HG03432 (cell line): ENCODE measurements at regions not wholly inside any gene's neighbourhood (a gene's known extent, or its start where the extent isn't known, plus 50 kb on each side); places are given as distances from the start of the nearest gene placed in this dataset.
"Not testable (repeated sequence)": the region's sequence is repeated elsewhere in the genome, so short reads cannot be mapped to it uniquely, and the experiment has no call there.

Source experiments
- ATAC-seq: cut with Tn5 transposase; IDR thresholded peaks from one replicate; pipeline ENCODE4 v1.9.1; 2021; ENCODE audit warnings: mild to moderate bottlenecking, moderate library complexity; ENCODE audit not compliant: unreplicated experiment

DNA sequence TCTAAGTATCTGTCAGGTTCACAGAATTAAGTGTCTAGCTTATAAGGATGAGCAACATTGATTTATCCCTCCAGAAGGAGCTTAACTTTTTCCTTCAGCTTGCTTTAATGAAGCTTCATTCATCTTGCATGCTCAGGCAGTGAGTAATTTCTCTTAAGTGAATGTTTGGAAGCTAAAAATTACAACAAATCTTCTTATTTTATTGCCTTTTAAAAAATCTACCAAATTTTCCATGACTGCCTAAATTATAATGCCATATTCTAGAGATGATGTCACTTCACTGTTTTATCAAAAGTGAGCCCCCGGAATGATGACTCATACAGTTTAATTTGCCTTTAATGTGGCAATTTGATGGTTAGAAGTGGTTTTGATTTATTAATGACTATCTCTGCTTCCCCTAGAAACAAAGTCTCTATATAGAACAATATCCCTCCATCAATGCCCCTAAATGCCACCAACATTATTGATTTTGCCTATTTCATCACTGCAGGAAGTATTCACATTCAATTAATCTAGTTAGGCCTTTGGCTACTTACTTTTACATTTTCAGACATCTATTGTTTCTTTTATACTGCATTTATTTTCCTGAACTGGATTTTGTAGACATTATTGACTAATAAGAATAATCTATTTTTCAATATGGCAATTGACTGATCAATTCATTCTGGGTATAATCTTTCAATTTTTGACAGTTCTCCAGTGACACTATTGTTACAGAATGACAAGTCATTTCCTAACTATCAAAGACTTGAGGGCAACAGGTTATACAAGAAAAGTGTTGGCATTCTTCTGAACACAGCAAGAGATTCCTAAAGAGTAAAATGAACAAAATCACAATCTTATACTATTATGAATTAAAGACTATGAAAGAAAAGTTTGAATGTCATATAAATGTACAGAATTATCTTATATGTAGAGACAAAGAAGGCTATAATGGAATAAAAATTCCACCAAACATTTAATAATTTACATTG lies 139.3 kb upstream of the ODAD2 start:
- ATAC-seq = no peak

DNA sequence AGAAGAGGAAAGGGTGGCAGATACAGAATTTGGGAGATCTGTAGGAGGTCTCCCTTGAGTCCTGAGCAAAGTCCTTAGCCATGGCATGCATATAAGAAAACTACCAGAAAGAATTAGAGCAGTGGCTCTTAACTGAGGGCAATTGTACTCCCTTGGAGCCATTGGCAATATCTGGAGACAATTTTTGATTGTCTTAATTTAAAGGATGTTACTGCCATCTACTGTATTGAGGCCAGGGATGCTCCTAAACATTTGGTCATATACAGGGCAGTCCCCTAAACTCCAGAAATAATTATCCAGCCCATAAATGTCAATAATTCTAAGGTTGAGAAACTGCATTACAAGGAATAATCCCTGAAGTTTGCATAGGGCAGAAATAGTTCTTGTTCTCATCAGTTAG lies 136.4 kb upstream of the ODAD2 start:
- no peak for ATAC-seq

DNA sequence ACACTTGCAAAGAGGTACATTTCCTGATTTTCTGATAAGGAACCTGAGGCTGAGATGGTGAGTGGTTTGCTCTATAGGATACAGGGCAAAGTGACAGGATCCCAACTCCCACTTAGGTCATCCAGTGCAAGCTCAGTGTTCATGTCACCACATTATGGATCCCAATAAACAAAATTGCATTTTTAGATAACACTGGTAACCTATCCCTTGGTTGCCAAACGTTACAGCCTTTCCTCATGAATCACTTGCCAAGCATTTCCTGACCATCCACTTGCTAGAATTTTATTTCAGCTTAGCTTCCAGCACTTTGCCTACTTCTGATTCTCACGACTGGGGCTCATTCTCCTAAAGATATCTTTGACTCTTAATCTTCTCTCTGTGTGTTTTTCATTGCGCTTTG lies 131.4 kb upstream of the ODAD2 start:
- no peak for ATAC-seq

DNA sequence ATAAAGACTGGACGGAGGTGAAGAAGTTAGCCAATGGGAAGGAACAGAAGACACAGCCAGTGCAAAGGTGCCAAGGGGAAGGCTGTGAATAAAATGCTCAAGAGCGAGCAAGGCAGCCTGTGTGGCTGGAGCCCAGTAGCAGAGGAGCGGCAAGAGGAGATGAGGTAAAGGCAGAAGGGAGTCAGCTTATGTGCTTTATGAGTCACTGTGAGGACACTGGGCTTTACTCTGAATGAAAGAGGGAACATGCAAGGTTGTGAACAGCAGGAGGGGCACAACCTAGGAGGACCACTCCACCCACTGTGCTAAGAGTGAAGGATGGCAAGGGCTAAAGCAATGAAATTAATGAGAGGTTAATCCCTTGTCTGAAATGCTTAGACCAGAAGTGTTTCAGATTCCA lies 129.0 kb upstream of the ODAD2 start:
- no peak for ATAC-seq

DNA sequence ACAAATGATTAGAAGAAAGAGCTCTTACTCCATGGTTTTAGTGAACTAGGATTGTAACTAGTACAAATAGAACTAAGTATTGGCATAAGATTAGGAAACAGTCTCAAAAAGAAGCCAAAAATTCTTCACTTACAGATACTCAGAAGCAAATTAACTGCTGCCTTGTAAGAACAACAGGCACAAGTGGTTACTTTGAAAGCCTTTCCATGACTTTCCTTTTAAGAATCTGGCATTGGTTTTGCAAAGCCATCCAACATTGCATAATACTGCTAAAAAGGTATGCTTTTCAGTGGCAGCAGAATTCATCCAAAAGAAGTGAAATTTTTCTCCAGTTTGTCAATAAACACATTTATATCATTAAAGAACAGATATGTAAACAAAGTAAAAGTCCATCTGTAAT lies 126.8 kb upstream of the ODAD2 start:
- no peak for ATAC-seq

DNA sequence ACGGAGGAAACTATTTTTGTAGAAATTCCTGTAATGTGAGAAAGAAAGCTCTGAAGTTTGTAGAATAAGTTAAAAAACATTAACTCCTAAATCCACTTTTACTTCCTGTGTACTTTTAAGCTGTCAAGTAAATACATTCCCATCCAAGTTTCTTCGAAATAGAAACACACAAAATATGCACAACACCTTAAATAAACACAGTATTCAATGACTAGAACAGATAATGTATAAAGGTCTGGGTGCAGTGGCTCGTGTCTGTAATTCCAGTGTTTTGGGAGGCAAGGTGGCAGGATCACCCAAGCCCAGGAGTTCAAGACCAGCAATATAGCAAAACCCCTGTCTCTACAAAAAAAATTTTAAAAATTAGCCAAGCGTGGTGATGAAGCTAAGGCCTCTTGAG lies 121.9 kb upstream of the ODAD2 start:
- ATAC-seq = no peak

DNA sequence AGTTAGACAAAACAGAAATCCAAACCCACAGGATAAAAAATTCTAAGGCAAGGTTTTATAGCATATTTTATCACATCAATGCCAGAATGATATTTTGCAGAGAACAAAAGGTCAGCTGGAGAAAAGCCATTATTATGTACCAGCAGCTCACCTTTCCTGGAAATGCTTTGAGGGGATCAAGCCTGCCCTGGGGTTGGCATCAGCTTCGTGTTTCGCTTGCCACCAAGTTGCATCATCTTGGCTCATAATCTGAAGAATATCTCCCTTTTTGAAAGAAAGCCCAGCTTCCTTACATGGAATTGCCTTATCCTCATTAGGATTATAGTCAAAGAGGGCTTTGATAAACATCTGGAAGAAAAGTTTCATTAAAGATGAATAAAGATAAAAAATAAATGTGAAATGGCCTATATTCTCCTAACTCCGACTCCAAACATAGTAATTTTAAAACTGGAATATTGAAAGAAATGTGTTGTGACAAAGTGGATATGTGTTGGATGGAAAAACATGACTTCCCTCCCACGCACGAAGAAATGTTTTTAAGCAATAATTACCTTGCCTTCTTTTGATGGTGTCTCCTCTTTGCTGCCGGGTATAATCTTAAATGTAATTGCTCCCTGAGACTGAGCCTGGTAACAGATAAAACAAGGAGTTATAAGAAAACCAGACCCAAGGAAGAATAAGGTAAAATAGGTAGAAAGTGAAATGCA lies 121.3 kb upstream of the ODAD2 start:
- ATAC-seq = no peak

DNA sequence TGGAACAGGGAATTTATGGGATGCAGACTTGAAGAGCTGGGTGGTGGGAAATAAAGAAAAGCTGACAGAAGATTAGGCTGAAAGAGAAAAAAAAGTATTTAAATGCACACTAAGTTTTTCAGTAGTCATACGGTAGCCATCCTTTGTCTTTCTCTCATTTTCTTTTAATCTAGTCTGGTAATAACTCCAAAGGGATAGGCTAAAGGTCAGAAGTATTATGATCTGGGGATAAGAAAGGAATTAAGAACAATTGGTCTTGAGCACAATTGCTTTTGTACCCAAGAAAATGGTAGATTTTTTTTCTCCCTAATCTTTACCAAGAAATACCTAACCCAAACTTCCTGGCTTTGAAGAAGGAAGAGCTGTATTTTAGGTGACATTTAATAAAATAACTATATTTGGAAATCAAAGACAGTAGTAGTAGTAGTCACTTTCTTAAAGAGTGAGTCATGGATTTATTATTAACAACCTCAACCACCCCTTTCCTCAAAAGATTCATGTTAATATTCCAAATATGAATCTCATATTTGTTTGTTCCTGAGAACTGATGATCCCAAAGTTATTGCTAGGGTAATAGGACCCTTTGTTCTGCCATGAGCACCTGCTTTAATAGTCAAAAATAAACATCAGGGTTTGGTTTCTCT lies 120.2 kb upstream of the ODAD2 start:
- ATAC-seq = no peak

DNA sequence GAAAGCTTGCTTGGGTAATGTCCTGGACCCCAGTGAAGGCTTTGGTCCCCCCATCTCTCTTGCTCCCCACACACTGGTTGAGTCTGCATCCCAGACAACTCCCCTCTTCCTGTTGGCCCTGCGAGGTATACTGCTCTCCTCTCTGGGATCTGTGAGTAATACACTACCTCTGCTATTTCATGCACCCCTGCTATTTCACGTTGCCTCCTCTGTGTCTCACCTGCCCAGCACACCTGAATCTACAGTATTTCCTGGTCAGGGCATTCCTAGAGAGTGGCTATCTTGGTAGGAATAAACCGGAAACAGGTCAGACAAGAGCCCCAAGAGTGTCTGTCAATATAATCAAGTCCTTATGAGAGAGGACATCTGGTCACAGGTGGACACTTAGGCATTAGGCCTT lies 114.3 kb upstream of the ODAD2 start:
- no peak for ATAC-seq

DNA sequence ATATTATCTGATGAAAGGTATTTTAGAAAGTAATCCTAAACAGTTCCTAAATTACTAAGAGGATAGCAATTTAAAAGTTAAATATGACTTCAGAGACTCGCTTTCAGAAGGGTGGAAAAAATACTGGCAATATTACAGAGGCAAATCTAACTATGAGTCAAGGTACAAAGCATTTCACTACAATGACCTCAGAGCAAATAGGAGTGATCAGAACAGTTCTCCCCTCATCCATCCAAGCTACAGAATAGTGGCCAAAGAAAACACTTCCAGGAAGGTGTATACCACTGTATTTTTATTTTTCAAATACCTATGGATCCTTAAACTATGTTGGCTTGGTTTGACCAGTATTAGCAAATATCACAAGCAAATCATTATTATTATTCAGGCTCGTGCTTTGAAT lies 112.8 kb upstream of the ODAD2 start:
- no peak for ATAC-seq

DNA sequence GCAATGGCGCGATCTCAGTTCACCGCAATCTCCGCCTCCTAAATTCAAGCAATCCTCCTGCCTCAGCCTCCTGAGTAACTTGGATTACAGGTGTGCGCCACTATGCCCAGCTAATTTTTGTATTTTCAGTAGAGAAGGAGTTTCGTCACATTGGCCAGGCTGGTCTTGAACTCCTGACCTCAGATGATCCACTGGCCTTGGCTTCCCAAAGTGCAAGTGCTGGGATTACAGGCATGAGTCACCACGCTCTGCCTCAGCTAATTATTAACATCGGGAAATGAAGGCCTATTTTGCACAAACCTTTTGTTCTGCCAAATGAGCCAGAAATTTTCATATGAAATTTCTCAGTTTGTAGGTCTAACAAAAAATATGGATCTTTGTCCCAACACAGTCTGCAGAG lies 106.7 kb upstream of the ODAD2 start:
- no peak for ATAC-seq

DNA sequence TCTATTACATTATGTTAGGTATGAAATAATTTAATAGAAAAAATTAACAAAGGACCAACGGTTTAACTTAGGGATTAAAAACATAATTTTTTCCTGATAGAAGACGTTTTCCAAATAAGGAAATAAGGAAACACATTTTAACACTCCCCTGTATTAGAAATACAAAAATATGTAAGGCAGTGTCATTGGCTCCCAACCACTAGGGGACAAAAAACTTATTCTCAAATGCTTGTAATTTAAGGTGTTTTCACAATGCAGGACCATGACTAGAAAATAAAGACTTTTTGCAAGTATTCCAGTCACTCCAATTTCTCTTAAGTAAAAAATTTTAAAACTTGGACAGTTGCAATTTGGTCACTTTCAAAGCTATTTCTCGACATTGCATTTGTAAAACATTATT lies 98.8 kb upstream of the ODAD2 start:
- ATAC-seq = no peak

DNA sequence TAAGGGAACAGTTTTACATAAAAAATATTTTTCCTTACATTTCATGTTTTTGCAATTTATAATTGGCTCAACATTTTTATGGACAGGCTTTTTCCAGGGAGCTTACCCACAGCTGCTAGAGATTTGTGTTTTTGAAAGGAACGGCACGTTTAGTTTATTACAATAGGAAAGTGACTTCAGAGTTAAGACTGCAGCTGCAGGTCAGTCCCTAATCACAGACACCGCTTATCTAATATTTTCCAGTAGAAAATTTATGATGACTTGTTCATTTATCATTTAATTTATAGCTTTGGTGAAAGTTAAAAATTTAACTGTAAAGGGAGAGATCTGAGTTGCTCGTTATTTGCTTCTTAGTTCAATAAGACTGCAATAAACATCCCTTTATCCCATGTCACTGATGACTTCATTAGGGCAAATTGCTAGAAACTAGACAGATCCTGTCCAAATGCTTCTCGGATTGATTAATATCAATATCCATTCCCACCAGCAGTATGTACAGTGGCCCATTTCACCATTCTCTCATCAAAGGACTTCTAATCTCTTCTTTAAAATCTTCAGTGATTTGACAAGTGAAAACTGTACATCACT lies 97.0 kb upstream of the ODAD2 start:
- ATAC-seq = no peak

DNA sequence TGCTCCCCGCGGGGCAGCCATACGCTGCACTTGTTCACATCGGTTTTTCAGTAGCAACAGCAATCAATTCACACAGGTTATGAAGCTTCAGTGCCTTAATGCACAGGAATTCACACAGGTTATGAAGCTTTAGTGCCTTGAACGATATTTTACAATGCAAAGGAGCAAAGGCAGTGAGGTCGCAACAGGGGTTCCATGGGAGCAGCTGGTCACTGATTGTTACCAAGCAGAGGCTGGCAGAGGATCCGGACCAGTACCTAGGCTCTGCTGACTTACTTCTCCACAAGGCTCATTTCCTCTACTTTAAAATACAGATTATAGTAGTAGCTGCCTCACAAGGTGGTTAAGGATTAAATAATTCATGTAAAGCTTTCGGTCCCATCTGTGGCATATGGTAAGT lies 95.2 kb upstream of the ODAD2 start:
- no peak for ATAC-seq

DNA sequence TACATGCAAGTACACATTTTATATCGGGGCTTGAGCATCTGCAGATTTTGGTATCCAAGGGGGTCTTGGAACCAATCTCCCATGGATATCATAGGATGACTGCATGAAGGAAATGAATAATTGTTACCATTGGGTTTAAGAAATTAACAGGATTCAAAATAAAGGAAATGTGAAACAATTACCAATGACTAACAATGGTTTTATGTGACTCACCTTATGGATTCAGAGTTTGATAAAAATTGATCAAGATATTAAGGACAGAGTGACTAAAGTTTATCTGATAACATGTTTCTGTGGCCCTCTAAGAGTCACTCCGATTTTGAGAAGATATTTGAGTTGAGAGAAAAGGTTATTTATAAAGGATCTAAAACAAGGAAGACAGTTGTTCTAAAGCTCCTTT lies 93.0 kb upstream of the ODAD2 start:
- no peak for ATAC-seq

DNA sequence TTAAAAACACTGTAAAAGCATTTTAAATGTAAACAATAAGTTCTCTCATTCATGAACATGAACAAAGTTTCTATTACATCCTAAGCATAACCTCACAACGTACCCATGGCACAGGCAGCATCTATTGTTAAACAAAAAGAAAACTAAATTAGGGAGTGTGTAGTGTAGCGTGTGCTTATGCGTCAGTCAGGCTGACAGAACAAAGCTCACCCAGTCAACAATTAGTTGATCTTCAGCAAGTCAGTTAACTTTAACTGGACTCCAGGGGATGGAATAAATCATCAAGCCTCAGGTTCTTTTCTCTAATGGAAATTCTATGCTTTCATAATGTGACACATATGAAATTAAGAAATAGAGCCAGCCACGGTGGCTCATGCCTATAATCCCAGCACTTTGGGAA lies 91.6 kb upstream of the ODAD2 start:
- ATAC-seq = no peak

DNA sequence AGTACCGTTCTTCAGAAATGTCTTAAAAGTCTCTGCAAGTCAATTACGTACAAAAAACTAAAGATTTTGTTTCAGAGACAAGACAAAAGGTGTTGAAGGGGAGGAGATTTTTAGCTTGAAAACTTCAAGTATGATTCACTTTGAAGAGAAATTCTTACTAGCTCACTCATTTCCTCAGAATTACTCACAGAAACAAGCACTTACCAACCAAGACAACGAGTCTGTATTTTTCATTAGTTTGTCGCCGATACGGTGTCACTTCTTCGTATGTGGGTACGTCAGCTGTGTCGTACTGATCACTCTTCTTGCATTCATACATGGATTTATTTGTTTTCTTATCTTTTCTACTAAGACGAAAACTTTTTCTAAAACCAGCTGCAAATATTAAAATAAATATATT lies 90.6 kb upstream of the ODAD2 start:
- no peak for ATAC-seq

DNA sequence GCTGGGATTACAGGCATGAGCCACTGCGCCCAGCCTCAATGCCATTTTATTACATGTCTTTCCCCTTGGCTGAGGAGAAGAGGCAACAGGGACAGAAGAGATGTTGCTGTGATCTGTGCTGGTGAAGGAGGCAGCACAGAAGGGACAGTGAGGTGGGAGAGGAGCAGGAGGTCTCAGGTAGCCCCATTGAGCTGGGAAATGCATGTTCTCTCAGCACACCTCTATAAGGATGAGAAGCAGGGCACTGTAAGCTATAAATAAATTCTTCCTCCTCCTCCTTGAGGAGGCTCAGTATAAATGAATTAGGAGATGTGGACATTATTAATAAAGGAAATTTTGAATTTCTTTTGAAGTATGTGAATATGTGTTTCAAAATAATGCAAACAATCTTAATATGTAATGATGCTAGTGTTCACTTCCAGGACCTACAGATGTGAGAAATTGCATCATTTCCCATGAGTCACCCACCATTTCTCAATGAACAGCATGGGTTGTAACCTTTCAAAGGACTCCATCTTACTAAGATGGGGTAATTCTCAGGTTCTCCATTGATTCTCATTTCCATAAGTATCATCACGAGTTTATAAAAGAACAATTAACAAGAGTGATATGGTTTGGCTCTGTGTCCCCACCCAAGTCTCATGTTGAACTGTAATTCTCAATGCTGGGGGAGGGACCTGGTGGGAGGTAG lies 88.9 kb upstream of the ODAD2 start:
- no peak for ATAC-seq

DNA sequence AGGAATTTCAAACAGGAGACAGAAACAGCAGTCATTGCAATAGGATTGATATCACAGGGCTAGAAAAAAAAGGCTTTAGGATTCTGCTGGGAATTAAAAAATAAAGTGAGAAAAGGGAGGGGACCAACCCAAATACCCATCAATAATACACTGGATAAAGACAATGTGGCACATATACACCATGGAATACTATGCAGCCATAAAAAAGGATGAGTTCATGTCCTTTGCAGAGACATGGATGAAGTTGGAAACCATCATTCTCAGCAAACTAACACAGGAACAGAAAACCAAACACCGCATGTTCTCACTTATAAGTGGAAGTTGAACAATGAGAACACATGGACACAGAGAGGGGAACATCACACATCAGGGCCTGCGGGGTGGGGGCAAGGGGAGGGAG lies 86.9 kb upstream of the ODAD2 start:
- not testable (repeated sequence) for ATAC-seq

DNA sequence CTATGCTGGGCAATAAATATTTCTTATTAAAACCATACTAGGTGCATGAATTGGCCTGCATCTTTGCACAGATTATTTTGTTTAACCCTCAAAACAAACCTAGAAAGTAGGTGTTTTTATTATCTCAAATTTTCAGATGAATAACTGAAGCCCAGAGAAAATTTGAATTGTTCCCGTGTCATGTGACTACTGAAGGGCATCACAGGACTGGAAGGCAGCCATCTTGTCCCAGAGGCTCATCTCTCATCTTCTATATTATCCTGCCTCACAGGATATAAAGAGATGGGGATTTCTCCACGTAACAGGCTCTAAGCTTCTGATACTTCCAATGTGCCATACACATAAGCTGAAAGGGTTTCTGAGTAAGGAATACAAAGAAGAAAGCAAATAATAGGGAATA lies 84.0 kb upstream of the ODAD2 start:
- ATAC-seq = no peak

DNA sequence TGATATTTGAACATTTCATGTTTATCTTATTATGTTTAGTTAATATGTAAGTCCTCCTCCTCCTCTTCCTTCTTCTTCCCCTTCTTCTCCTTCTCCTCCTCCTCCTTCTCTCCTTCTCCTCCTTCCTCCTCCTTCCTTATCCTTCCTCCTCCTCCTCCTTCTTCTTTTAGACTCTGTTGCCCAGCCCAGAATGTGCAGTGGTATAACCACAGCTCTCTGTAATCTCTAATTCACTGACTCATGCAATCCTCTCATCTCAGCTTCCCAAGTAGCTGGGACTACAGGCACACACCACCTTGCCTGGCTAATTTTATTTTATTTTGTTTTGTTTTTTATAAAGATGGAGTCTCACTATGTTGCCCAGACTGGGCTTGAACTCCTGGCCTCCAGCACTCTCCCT lies 83.4 kb upstream of the ODAD2 start:
- ATAC-seq = no peak
